ENCODE measurements at regions not wholly inside any gene's neighbourhood (a gene's known extent, or its start where the extent isn't known, plus 50 kb on each side); places are given as distances from the start of the nearest gene placed in this dataset.

- peak; percentile 95 for DNase-seq (ENCODE audit: low read depth)
Observed at GRCh38 chr9:105064248-105065097, 136.5 kb upstream of the ABCA1 start.

DNA sequence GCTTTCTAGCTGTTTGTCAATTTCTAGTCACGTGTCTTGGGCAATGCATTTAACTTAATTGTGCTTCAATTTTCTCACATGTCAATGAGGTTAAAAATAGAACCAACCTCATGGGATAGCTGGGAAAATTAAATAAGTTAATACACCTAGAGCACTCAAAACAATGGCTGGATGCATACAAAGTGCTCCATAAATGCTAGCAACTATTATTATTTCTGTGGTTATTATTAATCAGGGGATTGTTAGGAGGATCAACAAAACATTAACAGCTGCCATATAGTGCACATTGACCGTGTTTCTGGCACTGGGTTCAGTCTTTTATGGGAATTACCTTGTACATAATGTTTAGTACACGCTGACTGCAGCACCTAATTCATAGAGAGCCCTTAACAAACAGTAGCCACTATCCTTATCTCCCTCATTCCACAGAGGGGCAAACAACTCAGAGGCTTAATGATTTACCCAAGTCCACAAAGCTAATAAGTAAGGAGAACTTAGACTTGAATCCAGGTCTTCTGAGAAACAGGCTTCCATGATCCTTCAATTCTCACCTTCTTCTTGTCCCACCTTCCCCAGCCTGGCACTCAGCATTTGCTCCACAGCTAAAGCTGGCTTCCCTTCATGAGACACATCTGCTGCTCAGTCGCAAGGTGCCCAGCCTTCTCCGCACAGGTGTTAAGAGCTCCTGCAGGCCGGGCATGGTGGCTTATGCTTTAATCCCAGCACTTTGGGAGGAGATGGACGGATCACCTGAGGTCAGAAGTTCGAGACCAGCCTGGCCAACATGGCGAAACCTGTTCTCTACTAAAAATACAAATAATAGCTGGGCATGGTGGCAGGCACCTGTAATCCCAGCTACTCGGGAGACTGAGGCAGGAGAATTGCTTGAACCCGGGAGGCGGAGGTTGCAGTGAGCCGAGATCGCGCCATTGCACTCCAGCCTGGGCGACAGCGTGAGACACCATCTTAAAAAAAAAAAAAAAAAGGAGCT is 137.4 kb upstream of the ABCA1 start:
- DNase-seq (ENCODE audit: low read depth): peak; percentile 69

GRCh38 chr9:105066275-105066865 is 138.4 kb upstream of the ABCA1 start:
- DNase-seq (ENCODE audit: low read depth): no peak

GRCh38 chr9:105067895-105068580 is 140.1 kb upstream of the ABCA1 start:
- peak; percentile 97 for DNase-seq (ENCODE audit: low read depth)

GRCh38 chr9:105069285-105069684 is 141.3 kb upstream of the ABCA1 start:
- DNase-seq (ENCODE audit: low read depth): no peak

DNA sequence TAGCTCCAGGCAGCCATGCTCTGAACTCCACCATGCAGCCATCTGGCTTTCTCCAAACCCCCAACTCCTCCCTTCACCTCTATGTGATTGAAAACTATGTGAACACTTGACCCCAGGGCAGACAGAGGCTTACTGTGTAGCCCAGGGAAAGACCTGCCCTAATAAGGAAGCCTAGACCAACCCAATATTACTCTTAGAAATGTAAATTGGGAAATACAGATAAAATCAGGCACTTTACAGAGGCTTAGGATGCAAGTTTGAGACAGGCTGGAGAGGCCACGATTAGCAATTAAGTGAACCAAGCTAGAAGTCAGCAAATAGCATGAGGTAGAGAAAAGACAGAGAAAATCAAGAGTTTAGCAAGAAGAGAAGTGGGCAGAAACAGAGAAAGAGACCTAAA is 141.7 kb upstream of the ABCA1 start:
- DNase-seq (ENCODE audit: low read depth): no peak

- no peak for DNase-seq (ENCODE audit: low read depth)
Observed at GRCh38 chr9:105070176-105070575, 142.2 kb upstream of the ABCA1 start.

GRCh38 chr9:105072476-105072875 is 144.5 kb upstream of the ABCA1 start:
- peak; percentile 52 for DNase-seq (ENCODE audit: low read depth)

DNA sequence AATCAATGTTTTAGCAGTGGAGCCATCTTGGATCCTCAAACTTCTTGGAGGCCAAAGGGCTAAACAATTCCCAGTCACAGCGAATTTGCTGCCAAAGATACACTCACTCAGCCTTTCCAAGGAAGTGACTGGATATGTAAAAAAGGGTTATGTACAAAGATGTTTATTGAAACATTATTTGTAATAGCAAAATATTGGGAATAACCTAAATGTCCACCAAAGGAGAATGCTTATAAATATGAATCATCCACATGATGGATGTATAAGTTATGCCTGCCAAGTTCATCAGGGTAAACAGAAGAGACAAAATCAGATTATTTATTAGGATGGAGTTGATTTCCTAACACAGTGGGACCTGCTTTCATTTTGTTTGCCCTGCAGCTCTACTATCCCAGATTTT is 145.2 kb upstream of the ABCA1 start:
- no peak for DNase-seq (ENCODE audit: low read depth)

DNA sequence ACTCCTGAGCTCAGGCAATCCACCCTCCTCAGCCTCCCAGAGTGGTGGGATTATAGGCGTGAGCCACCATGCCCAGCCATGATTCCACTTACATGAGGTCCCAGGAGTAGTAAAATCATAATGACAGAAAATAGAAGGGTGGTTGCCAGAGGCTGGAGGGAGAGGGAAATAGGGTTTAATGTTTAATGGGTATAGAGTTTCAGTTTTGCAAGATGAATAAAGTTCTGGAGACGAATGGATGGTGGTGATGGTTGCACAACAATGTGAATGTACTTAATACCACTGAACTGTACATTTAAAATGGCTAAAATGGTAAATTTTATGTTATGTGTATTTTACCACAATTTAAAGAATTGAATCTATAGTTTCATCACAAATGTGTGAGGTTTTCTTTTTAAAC is 146.5 kb upstream of the ABCA1 start:
- peak; percentile 53 for DNase-seq (ENCODE audit: low read depth)

GRCh38 chr9:105076729-105077128 is 148.8 kb upstream of the ABCA1 start:
- no peak for DNase-seq (ENCODE audit: low read depth)

DNA sequence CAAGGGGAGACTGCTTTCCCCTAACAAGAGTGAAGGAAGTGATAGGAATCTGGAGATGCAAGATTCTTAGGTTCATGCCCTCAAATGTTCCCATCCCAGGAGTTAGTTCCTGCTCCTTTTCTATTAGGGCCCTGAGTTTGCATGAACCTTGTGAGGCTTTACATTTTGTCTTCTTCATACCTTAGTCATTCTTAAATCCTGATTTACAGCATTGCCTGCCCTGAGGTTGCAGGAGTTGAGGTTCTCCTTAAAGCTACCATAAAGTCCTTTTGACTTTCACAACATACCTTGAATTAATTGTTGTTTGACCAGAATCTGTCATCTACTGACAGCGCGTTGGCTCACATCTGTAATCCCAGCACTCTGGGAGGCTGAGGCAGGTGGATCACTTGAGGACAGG is 151.5 kb upstream of the ABCA1 start:
- DNase-seq (ENCODE audit: low read depth): no peak

DNA sequence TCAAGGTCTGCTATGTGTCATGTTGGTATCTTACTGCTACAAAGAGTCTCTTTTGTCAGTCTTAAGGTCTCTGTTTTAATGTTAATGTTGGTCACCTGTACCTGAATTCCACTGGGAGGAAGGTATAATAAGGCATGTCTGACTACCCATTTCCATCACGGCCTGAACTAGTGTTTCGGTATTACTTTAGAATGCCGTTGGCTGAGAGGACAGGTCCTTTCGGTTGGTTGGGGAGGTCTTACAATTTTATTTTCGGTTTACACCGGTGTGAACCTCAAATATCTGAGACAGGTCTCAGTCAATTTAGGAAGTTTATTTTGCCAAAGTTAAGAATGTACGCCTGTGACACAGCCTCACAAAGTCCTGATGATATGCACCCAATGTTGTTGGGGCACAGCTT is 154.9 kb upstream of the ABCA1 start:
- DNase-seq (ENCODE audit: low read depth): no peak

DNA sequence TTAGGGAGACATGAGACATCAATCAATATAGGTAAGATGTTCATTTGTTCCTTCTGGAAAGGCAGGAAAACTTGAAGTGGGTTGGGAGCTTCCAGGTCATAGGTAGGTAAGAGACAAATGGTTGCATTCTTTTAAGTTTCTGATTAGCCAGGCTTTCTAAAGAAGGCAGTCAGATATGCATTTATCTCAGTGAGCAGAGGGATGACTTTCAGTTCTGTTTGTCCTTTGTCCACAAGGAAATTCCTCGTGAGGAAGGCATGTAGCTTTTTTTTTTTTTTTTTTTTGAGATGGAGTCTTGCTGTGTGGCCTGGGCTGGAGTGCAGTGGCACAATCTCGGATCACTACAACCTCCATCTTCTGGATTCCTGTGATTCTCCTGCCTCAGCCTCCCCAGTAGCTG is 155.3 kb upstream of the ABCA1 start:
- DNase-seq (ENCODE audit: low read depth): no peak

DNA sequence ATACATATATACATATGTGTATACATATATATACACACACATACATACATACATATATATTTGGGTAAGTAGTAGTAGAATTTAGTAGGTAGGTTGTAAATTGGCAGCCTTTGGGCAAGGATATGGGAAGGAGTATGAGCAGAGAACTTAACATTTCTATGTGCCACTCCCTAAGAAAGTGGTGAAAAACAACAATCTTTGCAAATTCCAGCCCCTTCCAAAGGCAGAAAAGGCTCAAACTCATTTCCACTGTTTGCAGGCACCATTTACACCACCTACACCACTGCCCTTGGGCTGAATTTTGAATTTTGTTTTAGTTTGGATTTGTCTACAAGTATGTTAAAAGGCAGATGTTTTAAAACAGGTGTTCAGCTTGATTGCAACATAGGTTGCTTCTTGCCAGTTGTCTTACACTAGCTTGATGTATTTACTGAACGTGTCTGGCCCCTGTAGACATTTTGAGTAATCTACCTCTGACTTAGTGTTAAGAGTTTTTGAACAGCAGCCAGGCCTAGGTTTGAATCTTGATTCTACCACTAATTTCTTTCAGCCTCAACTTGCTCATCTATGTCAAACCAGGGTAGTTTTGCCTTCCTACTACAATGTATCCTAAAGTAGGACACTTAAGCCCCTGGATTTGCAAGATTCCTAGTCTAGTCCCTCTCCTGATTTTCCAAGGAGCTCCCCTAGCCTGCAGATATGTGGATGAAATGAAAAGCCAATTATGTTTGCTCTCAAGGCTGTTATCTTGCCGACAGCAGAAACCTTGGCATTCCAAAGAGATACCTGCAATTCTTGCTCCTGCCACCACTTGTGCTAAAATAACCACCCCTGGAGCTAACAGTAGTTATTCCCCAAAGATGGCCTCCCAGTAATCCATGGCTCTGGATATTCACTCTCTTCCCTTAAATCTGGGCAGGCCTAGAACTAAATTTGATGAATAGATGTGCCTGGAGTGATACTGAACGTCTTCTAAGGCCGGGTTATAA is 156.2 kb upstream of the SLC44A1 start:
- DNase-seq (ENCODE audit: low read depth): no peak

- DNase-seq (ENCODE audit: low read depth): no peak
Observed at GRCh38 chr9:105089874-105090273, 154.6 kb upstream of the SLC44A1 start.

GRCh38 chr9:105091004-105091640 is 153.3 kb upstream of the SLC44A1 start:
- DNase-seq (ENCODE audit: low read depth): no peak

GRCh38 chr9:105093685-105094084 is 150.8 kb upstream of the SLC44A1 start:
- DNase-seq (ENCODE audit: low read depth): no peak

DNA sequence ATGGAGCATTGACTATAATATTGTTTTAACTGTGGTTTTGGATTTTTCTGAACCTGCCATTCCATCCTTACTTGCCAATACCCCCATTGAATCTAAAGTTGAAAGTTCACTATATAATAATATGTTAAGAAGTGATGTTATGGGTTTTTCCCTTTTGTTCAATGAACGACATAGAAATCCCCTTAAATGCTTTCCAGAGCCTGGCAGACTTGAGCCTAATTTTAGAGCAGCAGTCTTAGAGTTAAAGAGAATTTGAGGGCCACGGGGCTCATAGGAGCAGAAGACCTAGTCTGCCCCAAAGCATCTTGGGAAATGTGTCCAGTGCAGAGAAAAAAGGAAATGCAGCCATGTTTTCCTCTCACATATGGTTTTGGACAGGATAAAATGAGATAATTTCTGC is 146.1 kb upstream of the SLC44A1 start:
- DNase-seq (ENCODE audit: low read depth): no peak

DNA sequence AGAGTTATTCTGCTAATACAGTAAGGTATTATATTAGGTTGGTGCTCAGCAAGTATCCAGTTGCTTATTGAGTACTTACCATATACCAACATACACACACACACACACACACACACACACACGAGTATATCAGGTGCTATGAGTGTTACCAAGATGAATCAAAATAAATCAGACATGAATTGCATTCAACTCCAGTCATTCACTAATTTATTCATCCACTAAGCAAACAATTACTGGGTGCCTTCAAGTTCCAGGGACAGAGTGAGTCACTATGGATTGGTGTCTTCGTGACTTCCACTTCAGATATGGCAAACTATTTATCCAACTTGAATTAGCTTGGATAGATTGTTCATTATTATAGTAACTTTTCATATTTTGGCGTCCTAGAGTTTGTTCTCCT is 140.7 kb upstream of the SLC44A1 start:
- DNase-seq (ENCODE audit: low read depth): peak; percentile 77

All from renal cortical epithelial cell (primary cell).